HG03565 (cell line): ENCODE measurements at regions not wholly inside any gene's neighbourhood (a gene's known extent, or its start where the extent isn't known, plus 50 kb on each side); places are given as distances from the start of the nearest gene placed in this dataset.

Source experiments
- ATAC-seq: cut with Tn5 transposase; IDR thresholded peaks from one replicate; pipeline ENCODE4 v1.9.1; 2021; ENCODE audit warnings: mild to moderate bottlenecking, moderate library complexity; ENCODE audit not compliant: unreplicated experiment

- ATAC-seq: peak; percentile 56
Observed at GRCh38 chr9:115209601-115210306, 91.8 kb upstream of the TNC start.

- no peak for ATAC-seq
Observed at GRCh38 chr9:115210699-115211098, 92.7 kb upstream of the TNC start.

- ATAC-seq: peak; percentile 50
Observed at GRCh38 chr9:115211413-115212124, 93.6 kb upstream of the TNC start.

DNA sequence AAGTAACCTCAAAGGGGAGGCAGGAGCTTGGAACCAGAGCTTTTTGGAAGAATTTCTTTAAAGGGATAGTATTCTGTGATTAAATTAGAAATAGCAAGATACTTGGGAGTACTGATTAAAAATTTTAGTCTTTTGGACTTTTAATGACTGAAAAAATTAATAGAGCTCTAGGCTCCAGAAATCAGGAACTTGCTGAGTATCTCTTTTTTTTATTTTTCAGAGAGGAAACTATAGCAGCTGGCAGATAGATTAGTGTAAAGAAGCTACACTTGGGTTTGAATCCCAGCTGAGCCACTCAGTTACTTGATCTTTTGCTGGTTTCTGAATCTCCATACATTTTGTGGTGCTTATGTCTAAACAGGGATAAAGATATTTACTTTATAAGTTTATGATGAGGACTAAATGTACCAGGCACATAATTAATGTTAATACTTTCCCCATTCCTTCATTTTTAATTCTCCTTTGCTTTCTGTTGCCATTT lies 94.2 kb upstream of the TNC start:
- ATAC-seq: no peak

GRCh38 chr9:115212832-115213231 lies 94.9 kb upstream of the TNC start:
- no peak for ATAC-seq

- ATAC-seq: no peak
Observed at GRCh38 chr9:115213818-115214334, 95.9 kb upstream of the TNC start.

- ATAC-seq: no peak
Observed at GRCh38 chr9:115216873-115217272, 98.9 kb upstream of the TNC start.

- no peak for ATAC-seq
Observed at GRCh38 chr9:115220319-115221005, 102.5 kb upstream of the TNC start.

GRCh38 chr9:115223471-115223870 lies 105.5 kb upstream of the TNC start:
- ATAC-seq: no peak

DNA sequence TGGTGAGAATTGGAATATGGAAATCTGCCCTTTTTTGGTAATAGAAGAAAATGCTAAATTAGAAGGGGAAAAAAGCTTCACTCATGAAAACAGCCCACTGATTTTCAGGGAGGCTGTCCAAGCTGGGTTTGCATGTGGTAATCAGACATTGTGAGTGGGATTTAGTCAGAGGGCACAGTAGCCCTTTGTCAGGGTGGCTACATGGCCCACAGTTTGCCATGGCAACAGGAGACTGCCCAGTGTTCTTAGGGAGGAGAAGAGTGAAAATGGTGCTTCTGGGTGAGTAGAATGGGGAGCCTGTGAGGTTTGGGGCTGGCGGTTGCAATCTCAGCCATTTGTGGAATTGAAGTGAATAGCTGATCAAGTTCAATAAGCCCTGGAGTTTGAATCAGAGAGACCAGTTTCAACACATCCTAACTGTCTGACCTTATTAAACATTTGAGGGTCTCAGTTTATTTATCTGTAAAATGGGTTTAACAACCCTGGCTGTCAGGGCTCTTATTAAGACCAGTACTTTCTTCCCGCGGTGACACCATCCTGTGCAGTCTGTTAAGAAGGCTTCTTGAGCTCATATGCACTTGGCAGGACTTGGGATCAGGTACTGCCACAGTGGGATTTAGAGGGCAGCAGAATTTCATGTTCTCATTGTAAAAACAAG lies 107.6 kb upstream of the TNC start:
- ATAC-seq: no peak

DNA sequence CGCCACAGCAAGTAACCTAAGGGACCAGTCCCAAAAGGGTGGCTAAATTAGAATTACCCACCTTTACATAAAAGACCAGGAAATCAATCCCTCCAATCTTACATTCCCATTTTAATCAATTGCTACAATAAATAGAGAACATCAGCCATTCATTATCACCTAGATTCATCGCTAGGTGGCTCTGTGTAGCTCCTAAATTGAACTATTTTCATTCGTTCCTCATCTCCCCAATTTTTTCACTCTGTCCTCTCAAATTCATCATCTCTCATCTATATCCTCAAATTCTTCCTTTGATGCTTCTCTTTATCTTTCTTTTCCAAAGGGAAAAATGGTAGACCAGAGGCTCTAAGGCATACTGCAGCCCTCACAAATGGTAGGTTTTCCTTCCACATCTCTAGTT lies 108.2 kb upstream of the TNC start:
- ATAC-seq: no peak

GRCh38 chr9:115229496-115229895 lies 111.5 kb upstream of the TNC start:
- no peak for ATAC-seq

GRCh38 chr9:115230924-115231515 lies 113.1 kb upstream of the TNC start:
- no peak for ATAC-seq

- ATAC-seq: no peak
Observed at GRCh38 chr9:115232181-115232774, 114.3 kb upstream of the TNC start.

GRCh38 chr9:115234094-115234493 lies 116.1 kb upstream of the TNC start:
- ATAC-seq: no peak

DNA sequence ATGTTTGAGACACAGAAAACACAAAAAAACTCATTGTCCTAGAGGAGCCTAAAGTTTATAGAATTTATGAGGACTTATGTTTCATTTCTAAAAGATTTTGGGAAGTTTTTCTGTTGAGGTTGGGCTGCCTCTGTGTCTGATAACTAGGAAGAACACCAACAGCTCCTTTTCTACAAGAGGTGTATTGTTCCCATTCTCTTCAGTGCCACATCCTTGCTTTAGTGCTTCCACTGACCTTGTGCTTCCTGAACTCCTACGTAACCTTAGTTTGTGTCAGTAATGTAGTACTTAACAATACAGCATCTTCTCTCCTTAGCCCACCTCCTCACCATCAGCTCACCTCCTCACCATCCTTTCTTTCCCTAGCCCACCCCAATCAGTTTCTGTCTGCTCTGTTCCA lies 117.3 kb upstream of the TNC start:
- ATAC-seq: no peak

- ATAC-seq: no peak
Observed at GRCh38 chr9:115237385-115237998, 119.5 kb upstream of the TNC start.

GRCh38 chr9:115240676-115241075 lies 122.7 kb upstream of the TNC start:
- no peak for ATAC-seq

GRCh38 chr9:115241641-115242040 lies 123.7 kb upstream of the TNC start:
- ATAC-seq: no peak

GRCh38 chr9:115249488-115249887 lies 131.5 kb upstream of the TNC start:
- ATAC-seq: no peak
